Memory B cell (primary cell): ENCODE measurements at regions not wholly inside any gene's neighbourhood (a gene's known extent, or its start where the extent isn't known, plus 50 kb on each side); places are given as distances from the start of the nearest gene placed in this dataset.

Experiments used
- ATAC-seq: fragments of 150-1000 bp; cut with Tn5 transposase; 2 replicates; pipeline ENCODE4 v1.10.0; 2021; ENCODE audit warnings: low read depth, mild to moderate bottlenecking, moderate library complexity
- DNase-seq, 2 donors: peaks; one replicate each; pipeline ENCODE4 v3.0.0; 2022; ENCODE audit warnings: low spot score in 2 of 2
- H3K27ac Mint-ChIP-seq: one replicate; pipeline ENCODE4 v1.8.0; 2022; ENCODE audit warnings: mild to moderate bottlenecking, moderate library complexity, mixed read lengths
- H3K27me3 Mint-ChIP-seq: one replicate; pipeline ENCODE4 v1.8.0; 2022; ENCODE audit warnings: mixed read lengths
- H3K36me3 Mint-ChIP-seq: one replicate; pipeline ENCODE4 v1.8.0; 2022; ENCODE audit warnings: mild to moderate bottlenecking, mixed read lengths
- H3K4me1 Mint-ChIP-seq: one replicate; pipeline ENCODE4 v1.8.0; 2022; ENCODE audit warnings: mixed read lengths
- H3K4me3 Mint-ChIP-seq: one replicate; pipeline ENCODE4 v1.8.0; 2022; ENCODE audit warnings: mild to moderate bottlenecking, moderate library complexity, mixed read lengths
- H3K9me3 Mint-ChIP-seq: one replicate; pipeline ENCODE4 v1.8.0; 2022; ENCODE audit warnings: mixed read lengths

DNA sequence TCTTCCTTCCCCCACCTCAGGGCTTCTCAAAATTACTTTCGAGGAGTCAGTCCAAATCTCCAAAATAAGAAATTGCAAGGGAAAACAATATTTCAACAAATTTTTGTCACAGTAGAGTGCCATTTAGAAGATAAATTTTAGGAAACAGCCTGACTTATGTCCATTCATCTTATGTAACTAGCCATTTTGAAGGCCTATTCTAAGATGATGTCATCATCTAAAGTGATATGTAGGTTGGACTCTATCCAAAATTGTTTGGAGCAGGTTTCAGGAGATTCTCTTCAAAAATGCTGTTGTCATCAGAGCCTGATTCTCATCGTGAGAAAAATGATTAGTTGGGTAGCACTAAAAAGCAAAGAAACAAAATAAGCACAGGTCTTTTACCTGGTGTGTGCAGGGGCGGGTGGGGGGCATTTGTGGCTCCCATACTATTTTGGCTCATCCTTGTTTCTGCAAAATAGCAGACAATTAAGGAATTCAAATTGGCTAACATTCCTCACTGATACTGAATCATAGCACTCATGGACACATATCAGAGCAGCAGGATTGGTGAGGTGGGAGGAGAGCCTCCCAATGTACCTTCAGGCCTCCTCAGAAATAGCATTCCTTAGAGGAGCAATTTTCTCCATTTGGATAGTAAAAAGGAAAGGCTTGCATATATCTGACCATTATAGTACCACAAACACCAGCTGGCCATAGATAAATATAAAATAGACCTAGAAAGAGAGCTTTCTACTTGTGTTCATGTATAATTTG lies 360.9 kb upstream of the NAV3 start:
- Mint-ChIP-seq H3K9me3 (peaks cover 4% of the 10 kb centered on the region), H3K27ac (no peak overlapping the region), H3K36me3 (no peaks in the 10 kb centered on the region), H3K4me3 (no peak overlapping the region), H3K27me3 (no peaks in the 10 kb centered on the region), H3K4me1 (no peaks in the 10 kb centered on the region)
- ATAC-seq, result no peak
- no peak for DNase-seq

DNA sequence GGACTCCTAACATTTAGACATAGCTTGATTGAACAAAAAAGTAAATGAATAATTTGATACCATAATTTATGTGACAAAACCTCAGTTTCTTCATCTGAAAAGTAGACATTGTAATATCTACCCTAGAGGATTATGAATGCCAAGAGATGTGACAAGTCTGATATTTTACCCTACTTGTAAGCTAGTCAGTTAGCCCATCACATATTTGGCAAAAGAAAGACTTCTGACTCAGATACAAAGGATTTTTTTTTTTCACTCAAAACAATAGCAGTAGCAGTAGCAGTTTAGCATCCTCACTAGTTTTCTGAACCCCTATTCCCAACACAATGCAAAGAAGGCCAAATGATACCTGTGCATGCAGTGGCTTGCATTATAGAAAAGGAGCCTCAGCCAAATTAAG lies 377.3 kb upstream of the E2F7 start:
- Mint-ChIP-seq H3K9me3 (peaks cover 4% of the 10 kb centered on the region), H3K4me1 (no peaks in the 10 kb centered on the region), H3K27me3 (no peaks in the 10 kb centered on the region), H3K36me3 (no peaks in the 10 kb centered on the region), H3K27ac (no peak overlapping the region), H3K4me3 (no peak overlapping the region)
- no peak for DNase-seq
- no peak for ATAC-seq

DNA sequence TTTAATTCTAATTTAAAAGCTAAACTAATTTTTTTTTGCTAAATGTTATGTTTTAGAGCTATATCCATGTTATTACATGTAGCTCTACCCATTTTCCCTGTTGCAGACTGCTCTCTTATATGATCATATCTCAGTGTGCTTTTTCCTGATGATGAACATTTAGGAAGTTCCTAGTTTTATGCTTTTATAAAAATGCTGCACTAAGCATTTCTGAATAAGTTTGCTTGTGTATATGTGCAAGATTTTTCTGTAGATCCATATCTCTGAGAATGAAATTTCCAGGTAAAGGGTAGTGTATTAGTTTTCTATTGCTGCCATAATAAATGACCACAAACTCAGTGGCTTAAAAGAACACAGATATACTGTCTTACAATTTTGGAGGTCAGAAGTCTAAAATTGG lies 374.4 kb upstream of the E2F7 start:
- DNase-seq (no peak), ATAC-seq (no peak)
- Mint-ChIP-seq H3K27ac (no peak overlapping the region), H3K36me3 (no peaks in the 10 kb centered on the region), H3K9me3 (no peaks in the 10 kb centered on the region), H3K4me3 (no peak overlapping the region), H3K4me1 (no peaks in the 10 kb centered on the region), H3K27me3 (no peaks in the 10 kb centered on the region)

DNA sequence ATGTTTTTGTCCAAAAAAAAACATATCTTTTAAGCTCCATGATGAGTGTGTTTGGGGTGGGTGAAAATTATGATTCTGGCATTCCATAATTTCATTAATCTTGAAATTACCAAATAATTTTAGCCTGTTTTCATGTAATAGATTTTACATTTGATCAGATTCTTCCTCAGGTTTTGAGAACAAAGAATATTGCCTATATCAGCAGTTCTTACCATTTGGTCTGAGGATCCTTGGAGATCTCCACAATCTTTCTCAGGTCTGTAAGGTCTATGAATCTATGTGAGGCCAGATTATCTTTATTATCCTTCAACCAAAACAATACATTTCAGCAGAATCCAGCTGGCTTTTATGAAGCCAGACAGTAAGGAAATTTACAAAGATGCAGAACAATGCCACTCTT lies 373.3 kb upstream of the E2F7 start:
- Mint-ChIP-seq H3K9me3 (no peaks in the 10 kb centered on the region), H3K27ac (no peak overlapping the region), H3K4me1 (no peaks in the 10 kb centered on the region), H3K4me3 (no peak overlapping the region), H3K27me3 (no peaks in the 10 kb centered on the region), H3K36me3 (no peaks in the 10 kb centered on the region)
- ATAC-seq (no peak), DNase-seq (no peak)

DNA sequence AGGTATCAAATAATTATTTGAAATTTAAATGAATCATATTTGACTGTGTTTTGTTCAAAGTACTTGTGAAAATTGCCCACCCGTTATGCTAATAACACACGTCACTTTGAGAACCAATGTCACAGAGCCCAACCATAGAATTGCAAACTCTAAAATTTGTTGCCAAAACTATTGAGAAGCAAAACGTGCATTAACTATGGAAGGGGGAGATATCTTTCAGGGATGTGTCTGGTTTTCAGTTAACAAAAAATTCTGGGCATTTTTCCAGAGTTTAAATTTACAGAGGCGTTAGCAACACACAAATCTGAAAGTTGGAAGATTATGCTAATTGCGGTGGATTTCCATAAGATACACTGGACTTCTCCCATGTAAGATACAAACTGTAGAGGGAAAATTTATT lies 371.8 kb upstream of the E2F7 start:
- H3K27me3 Mint-ChIP-seq, result no peaks in the 10 kb centered on the region
- no peaks in the 10 kb centered on the region for H3K4me1 Mint-ChIP-seq
- no peak overlapping the region for H3K4me3 Mint-ChIP-seq
- no peaks in the 10 kb centered on the region for H3K36me3 Mint-ChIP-seq
- no peak overlapping the region for H3K27ac Mint-ChIP-seq
- ATAC-seq (no peak), DNase-seq (no peak)
- no peaks in the 10 kb centered on the region for H3K9me3 Mint-ChIP-seq

DNA sequence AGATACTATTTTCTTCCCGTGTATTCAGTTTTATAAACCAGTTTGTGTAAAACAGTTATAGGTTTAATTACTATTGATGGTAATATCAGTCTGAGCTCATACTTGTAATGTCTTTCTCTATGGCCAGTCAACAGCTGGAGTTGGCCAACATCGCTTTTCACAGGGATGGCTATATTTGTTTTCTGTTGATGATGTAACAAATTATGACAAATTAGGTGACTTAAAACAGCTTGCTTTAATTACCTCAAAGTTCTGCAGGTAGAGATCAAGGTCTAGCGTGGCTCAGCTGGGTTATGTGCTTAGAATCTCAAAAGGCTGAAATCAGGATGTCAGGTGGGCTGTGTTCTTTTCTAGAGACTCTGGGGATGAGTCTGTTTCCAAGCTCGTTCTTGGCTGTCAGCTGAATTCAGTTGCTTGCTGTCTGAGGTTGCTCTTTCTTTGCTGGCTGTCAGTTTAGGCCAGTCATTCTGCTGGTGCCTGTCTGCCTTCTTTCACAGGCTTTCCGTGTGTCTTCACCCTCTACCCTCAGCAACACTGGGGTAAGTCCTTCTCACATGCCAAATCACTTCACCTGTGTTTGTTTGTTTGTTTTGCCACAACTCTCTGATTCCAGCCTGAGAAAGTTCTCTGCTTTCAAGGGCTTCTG lies 370.2 kb upstream of the E2F7 start:
- H3K9me3 Mint-ChIP-seq, result no peaks in the 10 kb centered on the region
- no peak overlapping the region for H3K4me3 Mint-ChIP-seq
- H3K36me3 Mint-ChIP-seq, result no peaks in the 10 kb centered on the region
- H3K27ac Mint-ChIP-seq, result no peak overlapping the region
- no peaks in the 10 kb centered on the region for H3K27me3 Mint-ChIP-seq
- no peak for ATAC-seq
- DNase-seq, result no peak
- no peaks in the 10 kb centered on the region for H3K4me1 Mint-ChIP-seq

DNA sequence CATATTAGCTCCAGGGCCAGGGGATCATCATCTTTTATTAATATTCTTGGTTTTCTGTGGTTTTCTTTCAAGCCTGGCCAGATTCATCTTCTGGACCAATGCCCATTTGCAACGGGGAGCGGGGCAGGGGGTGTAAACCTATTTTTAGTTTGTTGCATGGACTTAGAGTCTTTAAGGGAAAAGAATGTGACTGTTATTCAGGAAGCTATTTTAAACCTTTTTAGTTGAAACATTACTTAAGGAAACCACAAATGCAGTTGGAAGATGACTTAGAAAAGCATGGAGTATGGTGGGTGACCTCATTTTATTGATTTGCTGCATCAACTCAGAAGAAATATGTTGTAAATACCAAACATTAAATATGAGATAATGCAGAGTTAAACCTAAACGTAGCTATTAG lies 368.4 kb upstream of the E2F7 start:
- no peaks in the 10 kb centered on the region for H3K9me3 Mint-ChIP-seq
- H3K4me3 Mint-ChIP-seq, result no peak overlapping the region
- ATAC-seq (no peak), DNase-seq (no peak)
- H3K4me1 Mint-ChIP-seq, result no peaks in the 10 kb centered on the region
- H3K36me3 Mint-ChIP-seq, result no peaks in the 10 kb centered on the region
- no peak overlapping the region for H3K27ac Mint-ChIP-seq
- H3K27me3 Mint-ChIP-seq, result no peaks in the 10 kb centered on the region

DNA sequence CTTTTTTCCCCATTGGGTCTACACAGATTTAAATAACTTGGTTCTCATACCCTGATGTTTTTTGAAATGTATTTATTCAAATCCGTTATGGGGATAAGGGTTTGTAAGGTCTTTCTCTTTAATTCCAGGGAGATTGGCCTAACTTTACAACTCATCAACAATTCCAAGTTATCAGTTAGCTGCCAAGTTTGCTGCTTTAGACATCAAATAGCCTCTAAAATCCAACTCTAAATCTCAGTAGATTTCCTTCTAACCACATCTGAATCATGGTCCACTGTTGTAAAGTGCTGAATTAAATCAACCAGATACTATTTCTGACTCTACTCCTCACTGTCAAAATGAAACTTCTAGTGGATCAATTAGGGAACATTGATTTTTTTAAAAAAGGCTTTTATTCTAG lies 364.1 kb upstream of the E2F7 start:
- Mint-ChIP-seq H3K9me3 (peaks cover 2% of the 10 kb centered on the region), H3K27ac (no peak overlapping the region), H3K36me3 (no peaks in the 10 kb centered on the region), H3K4me1 (no peaks in the 10 kb centered on the region), H3K4me3 (no peak overlapping the region), H3K27me3 (no peaks in the 10 kb centered on the region)
- ATAC-seq (no peak), DNase-seq (no peak)

DNA sequence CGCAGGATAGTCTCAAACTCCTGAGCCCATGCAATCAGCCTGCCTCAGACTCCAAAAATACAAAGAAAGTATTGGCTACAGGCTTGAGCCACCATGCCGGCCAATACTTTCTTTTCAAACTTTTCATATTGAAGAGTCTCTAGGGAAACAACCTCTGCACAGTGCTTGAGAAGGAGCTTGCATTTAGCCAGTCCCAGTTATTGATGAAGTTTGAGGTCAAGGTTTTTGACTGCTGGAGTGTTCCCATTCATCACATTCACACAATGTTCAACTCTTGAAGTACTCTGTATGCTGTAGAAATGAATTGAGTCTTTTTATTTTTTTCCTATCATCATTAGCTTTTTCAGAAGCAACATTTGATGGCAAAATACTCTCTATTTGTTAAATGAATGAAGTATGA lies 355.8 kb upstream of the E2F7 start:
- Mint-ChIP-seq H3K36me3 (no peaks in the 10 kb centered on the region), H3K9me3 (peaks cover 7% of the 10 kb centered on the region), H3K27ac (no peak overlapping the region), H3K27me3 (no peaks in the 10 kb centered on the region), H3K4me3 (no peak overlapping the region), H3K4me1 (no peaks in the 10 kb centered on the region)
- no peak for DNase-seq
- ATAC-seq, result no peak

DNA sequence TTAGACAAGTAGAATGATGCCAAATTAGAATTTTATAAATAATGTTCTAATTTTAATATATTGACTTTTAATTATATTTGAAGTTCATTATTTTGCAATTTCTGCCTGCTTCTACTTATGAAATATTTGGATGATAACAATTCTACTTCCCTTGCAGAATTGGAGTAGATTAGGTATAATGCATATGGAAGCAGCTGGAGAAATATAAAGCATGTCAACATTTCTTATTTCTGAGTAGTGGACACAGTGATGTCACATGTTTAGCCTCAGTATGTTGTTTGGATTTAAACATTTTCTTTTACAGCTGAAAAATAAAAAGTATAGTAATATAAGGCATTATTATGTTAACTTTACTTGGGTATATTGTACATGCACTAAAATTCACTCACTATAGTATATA lies 344.2 kb upstream of the E2F7 start:
- Mint-ChIP-seq H3K9me3 (no peaks in the 10 kb centered on the region), H3K36me3 (no peaks in the 10 kb centered on the region), H3K4me1 (no peaks in the 10 kb centered on the region), H3K4me3 (no peak overlapping the region), H3K27ac (no peak overlapping the region), H3K27me3 (no peaks in the 10 kb centered on the region)
- no peak for DNase-seq
- no peak for ATAC-seq

DNA sequence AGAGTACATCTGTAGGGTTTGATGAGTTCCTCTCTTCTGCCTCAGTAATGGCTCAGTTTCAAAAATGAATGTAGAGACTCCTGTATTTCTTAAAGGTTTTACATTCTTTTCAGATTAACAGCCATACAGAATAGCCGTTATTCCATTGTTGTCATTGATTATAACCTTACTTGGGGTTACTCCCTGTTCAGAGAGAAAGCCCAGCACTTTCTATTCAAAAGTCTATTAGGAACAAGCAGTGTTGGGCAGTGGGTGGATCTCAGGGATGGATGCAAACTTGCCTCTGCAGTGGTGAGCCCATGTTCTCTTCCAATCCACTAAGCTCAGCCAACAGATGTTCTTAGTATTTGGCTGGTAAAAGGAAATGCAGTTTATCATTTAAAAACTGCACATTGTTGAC lies 342.6 kb upstream of the E2F7 start:
- no peak for DNase-seq

DNA sequence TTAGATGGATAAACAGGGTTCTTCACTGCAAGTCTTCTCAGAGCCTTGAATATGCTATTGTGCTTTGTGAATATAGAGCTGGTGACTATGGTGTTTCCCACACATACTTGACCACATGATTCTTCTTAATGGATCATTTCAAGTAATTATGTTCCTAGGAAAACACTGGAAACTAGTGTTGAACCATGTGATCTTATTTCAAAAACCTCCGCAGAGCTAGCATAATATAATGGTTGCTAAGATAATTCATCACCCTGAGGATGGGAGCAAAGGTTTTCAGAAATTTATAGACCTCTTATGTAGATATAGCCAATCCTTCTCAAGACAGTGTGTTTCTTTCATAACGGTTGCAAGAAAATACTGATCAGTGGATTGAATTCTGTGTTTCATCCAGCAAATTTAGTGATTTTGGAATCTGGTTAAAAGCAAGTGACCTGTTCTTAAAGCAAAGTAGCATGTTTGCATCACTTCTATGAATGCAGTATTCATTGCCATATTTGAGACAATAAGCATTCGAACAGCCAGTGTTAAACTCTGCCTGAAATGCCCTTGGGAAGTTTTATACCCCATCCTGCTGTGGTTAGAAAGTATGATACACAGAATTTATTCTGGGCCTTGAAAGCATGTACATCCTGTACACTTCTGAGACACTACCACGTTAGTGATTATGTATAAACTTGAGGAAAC lies 341.0 kb upstream of the E2F7 start:
- Mint-ChIP-seq H3K4me1 (no peaks in the 10 kb centered on the region), H3K27ac (no peak overlapping the region), H3K27me3 (no peaks in the 10 kb centered on the region), H3K9me3 (no peaks in the 10 kb centered on the region), H3K4me3 (no peak overlapping the region), H3K36me3 (no peaks in the 10 kb centered on the region)
- no peak for ATAC-seq
- DNase-seq, result no peak

More for the DNA sequence above, 342.6 kb upstream of the E2F7 start:
- H3K36me3 Mint-ChIP-seq, result no peaks in the 10 kb centered on the region
- ATAC-seq, result no peak
- H3K27ac Mint-ChIP-seq, result no peak overlapping the region
- H3K4me3 Mint-ChIP-seq, result no peak overlapping the region
- H3K4me1 Mint-ChIP-seq, result no peaks in the 10 kb centered on the region
- H3K9me3 Mint-ChIP-seq, result no peaks in the 10 kb centered on the region
- no peaks in the 10 kb centered on the region for H3K27me3 Mint-ChIP-seq

DNA sequence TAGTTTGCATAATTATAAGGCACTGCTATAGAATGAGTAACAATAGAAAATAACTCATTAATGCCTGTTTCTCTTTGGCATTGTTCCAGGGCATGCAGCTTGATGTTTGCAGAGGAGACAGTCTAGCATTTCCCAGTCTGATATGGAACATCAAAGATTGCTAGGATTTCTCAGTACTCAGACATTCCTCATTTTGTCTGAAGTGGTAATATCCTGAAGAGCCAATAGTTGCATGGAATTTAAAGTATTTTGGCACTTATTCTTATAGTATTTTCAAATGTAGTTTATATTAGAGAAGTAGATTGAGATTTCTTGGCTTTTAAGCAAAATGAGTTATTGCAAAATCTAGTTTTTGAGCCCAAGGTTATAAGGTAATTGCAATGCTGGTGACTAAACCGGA lies 337.3 kb upstream of the E2F7 start:
- ATAC-seq (no peak), DNase-seq (no peak)
- no peaks in the 10 kb centered on the region for H3K36me3 Mint-ChIP-seq
- H3K9me3 Mint-ChIP-seq, result no peaks in the 10 kb centered on the region
- no peak overlapping the region for H3K4me3 Mint-ChIP-seq
- no peaks in the 10 kb centered on the region for H3K27me3 Mint-ChIP-seq
- H3K27ac Mint-ChIP-seq, result no peak overlapping the region
- H3K4me1 Mint-ChIP-seq, result no peaks in the 10 kb centered on the region

DNA sequence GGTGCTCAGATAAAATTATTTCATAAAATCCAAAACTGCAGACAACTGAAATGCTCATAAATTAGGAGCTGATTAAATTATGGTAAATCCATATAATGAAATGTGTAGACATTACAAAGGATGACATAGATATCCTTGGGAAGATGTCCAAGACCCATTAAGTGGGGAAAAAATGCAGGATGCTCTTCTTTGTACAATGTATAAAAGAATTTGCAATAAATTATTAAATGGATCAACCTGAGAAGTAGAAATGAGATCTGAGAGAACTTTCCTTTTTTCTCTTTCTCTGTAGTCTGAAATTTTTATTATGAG lies 336.4 kb upstream of the E2F7 start:
- DNase-seq, result no peak
- H3K27me3 Mint-ChIP-seq, result no peaks in the 10 kb centered on the region
- no peaks in the 10 kb centered on the region for H3K4me1 Mint-ChIP-seq

More for the DNA sequence above, 336.4 kb upstream of the E2F7 start:
- no peak overlapping the region for H3K27ac Mint-ChIP-seq
- no peaks in the 10 kb centered on the region for H3K9me3 Mint-ChIP-seq
- H3K4me3 Mint-ChIP-seq, result no peak overlapping the region
- no peak for ATAC-seq
- no peaks in the 10 kb centered on the region for H3K36me3 Mint-ChIP-seq
